Natural killer cell treated with Interleukin-12 subunit alpha and Interleukin-12 subunit beta and Interleukin-15 and Interleukin-18, amount 100 ng/mL, for 72 hours (primary cell): ENCODE measurements at regions not wholly inside any gene's neighbourhood (a gene's known extent, or its start where the extent isn't known, plus 50 kb on each side); places are given as distances from the start of the nearest gene placed in this dataset.

Source experiments
- ATAC-seq, 2 donors: fragments of 150-1000 bp; cut with Tn5 transposase in 1 of 2; sonication (Bioruptor Pico), chemical (Tn5 transposase) in 1 of 2; 2 replicates each; pipeline ENCODE4 v1.10.0; 2021
- DNase-seq: peaks from one replicate; pipeline ENCODE4 v3.0.0; 2022; ENCODE audit warnings: low spot score
- H3K27ac Mint-ChIP-seq, 2 donors: 1 replicate in 1 of 2; 2 replicates in 1 of 2; pipeline ENCODE4 v1.8.0; 2022; ENCODE audit warnings: mixed read lengths in 2 of 2, mild to moderate bottlenecking in 1 of 2, moderate library complexity in 1 of 2
- H3K27me3 Mint-ChIP-seq, 2 donors: 1 replicate in 1 of 2; 2 replicates in 1 of 2; pipeline ENCODE4 v1.8.0; 2022; ENCODE audit warnings: mixed read lengths in 2 of 2
- H3K36me3 Mint-ChIP-seq: one replicate; pipeline ENCODE4 v1.8.0; 2022; ENCODE audit warnings: mixed read lengths
- H3K4me1 Mint-ChIP-seq, 2 donors: 1 replicate in 1 of 2; 2 replicates in 1 of 2; pipeline ENCODE4 v1.8.0; 2022; ENCODE audit warnings: low read depth in 2 of 2, mixed read lengths in 2 of 2, mild to moderate bottlenecking in 1 of 2
- H3K4me3 Mint-ChIP-seq: one replicate; pipeline ENCODE4 v1.8.0; 2022; ENCODE audit warnings: mixed read lengths
- H3K9me3 Mint-ChIP-seq: 2 replicates; pipeline ENCODE4 v1.8.0; 2022; ENCODE audit warnings: mixed read lengths

DNA sequence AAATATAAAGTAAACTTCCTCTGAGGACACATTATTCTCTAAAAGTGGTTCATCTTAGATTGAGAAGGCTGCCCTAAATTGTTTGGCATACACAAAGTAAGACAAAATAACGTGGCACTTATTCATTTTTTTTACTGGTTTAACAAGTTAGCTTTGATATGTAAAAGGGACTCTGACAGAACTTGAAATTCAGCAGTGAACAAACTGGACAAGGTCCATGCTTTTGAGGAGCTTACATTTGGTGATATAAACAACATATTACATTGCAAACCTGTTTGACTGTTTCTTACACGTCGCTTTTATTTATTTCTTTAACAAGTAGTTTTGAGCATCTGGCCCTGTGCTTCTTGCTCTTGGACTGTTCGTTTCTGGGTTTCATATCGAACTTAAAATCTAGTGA is 253.1 kb upstream of the POM121L12 start:
- ATAC-seq = no peak
- peaks cover 7% of the 10 kb centered on the region for H3K36me3 Mint-ChIP-seq
- DNase-seq = no peak
- peaks cover 18% of the 10 kb centered on the region for H3K9me3 Mint-ChIP-seq
- H3K27me3 Mint-ChIP-seq = no peaks in the 10 kb centered on the region
- H3K4me3 Mint-ChIP-seq = no peak overlapping the region
- no peaks in the 10 kb centered on the region for H3K4me1 Mint-ChIP-seq
- H3K27ac Mint-ChIP-seq = no peak overlapping the region

DNA sequence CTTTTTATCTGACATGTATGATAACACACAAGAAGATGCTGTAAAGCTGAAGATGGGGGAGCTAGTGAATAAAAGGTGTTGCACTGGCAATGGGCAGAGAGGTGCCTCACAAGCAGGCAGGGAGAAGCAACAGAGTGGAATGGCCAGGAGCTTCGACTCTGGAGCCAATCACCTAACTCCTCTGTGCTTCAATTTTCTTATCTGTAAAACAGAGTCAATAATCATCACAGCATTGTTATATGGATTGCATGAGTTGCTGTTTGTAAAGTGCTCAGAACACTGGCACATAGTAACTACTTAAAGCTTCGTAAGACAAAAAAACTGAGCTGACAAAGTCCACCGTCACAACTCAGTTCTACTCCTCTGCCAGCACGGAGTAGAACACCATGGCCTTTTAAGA is 254.2 kb upstream of the POM121L12 start:
- Mint-ChIP-seq H3K4me3 (no peak overlapping the region), H3K36me3 (peaks cover 14% of the 10 kb centered on the region), H3K27me3 (no peaks in the 10 kb centered on the region), H3K4me1 (no peaks in the 10 kb centered on the region), H3K27ac (no peak overlapping the region), H3K9me3 (peaks cover 22% of the 10 kb centered on the region)
- DNase-seq (no peak), ATAC-seq (no peak)

DNA sequence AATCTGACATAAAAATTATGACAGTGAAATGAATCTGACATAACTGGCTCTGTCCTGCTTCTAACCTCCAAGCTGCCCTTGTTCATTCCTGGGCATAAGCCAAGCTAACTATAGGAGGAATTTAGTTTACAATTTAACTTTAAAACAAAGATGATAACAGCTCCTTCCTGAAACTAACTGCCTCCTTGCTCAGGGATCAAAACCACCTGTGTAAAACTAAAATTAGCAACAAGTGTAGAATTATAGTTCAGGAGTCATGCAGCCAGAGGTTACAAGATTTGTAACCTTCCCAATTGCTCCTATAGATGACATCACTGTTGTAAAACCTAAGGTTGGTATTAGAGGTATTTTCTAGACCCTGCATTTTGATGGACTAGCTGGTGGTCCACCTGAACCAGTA is 256.4 kb upstream of the POM121L12 start:
- no peak overlapping the region for H3K27ac Mint-ChIP-seq
- H3K27me3 Mint-ChIP-seq = no peaks in the 10 kb centered on the region
- H3K9me3 Mint-ChIP-seq = peaks cover 15% of the 10 kb centered on the region
- H3K36me3 Mint-ChIP-seq = peaks cover 14% of the 10 kb centered on the region
- DNase-seq (no peak), ATAC-seq (no peak)
- H3K4me3 Mint-ChIP-seq = no peak overlapping the region
- H3K4me1 Mint-ChIP-seq = no peaks in the 10 kb centered on the region

DNA sequence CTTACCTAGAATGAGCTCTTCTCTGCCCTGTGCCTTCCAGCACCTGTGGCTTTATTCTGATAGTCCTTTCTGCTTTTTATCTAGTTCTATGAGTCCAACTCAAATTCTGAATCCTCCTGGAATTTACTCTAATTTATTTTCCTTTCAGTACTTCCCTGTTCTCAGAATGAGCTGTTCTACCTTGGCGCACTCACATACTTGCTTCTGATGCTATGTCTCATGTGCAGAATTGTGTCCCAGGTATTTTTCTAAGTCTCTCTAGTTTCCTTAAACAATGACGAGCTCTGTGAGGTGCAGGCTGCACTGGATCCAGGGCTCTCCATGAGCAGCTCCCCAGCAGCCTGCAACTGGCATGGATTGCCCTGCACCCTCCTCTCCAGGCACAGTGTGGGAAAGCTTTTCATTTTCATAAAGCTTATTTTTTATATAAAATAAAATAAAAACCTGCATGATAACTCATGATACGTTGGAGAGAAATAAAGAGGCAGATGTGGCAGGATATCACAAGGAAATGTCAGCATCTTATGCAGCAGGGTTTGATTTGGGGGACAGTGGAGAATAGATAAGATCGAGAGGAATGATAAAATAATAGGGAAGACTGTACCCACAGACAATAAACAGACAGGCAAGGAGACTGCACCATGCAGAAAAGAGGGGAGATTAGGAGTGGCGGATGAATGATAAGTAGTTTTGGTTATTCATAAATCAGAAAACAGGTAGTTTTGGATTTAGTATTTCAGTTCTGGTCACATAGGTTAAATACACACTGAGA is 258.2 kb upstream of the POM121L12 start:
- Mint-ChIP-seq H3K27me3 (no peaks in the 10 kb centered on the region), H3K4me3 (no peak overlapping the region), H3K4me1 (no peaks in the 10 kb centered on the region), H3K9me3 (peaks cover 14% of the 10 kb centered on the region), H3K36me3 (peaks cover 14% of the 10 kb centered on the region), H3K27ac (no peak overlapping the region)
- ATAC-seq = no peak
- DNase-seq = no peak

DNA sequence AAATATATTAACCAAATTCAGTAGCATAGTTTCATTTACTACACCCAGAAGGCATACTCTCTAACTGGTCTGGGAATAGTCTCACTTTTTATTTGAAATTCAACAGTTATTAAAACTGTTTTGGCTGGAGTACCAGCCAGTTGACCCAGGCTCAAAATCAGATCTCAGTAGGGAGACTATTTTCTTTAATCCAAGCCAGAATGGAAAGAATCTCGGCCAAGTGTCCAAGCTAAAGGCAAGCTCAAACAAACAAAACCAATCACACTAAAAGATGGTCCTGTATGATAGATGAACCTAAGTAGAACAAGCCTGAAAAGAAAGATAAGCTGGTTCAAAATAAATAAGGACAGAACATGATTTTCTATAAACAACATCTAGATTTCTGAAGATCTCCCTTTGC is 259.6 kb upstream of the POM121L12 start:
- no peak for ATAC-seq
- Mint-ChIP-seq H3K27me3 (no peaks in the 10 kb centered on the region), H3K36me3 (peaks cover 18% of the 10 kb centered on the region), H3K4me1 (no peaks in the 10 kb centered on the region), H3K27ac (no peak overlapping the region), H3K9me3 (peaks cover 21% of the 10 kb centered on the region), H3K4me3 (no peak overlapping the region)
- DNase-seq = no peak

DNA sequence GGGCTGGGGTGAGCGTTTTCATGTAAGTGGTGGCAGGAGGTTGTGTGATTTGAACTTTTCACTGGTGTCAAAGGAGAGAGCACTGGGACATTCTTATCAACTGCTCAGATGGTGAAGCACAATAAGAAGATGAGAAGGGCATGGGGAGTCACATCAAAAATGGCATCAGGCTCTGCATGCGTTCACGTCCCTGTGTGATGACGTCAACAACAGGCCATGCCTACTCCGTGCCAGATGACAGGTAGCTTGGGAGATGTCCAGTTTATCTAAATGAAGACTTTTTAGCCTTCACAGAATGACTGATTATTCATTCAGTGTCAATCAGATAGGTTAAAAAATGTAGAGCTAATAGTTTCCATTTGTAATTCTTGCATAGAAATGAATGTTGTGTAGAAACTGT is 264.3 kb upstream of the POM121L12 start:
- H3K27me3 Mint-ChIP-seq = no peaks in the 10 kb centered on the region
- no peak for ATAC-seq
- peaks cover 8% of the 10 kb centered on the region for H3K9me3 Mint-ChIP-seq

DNA sequence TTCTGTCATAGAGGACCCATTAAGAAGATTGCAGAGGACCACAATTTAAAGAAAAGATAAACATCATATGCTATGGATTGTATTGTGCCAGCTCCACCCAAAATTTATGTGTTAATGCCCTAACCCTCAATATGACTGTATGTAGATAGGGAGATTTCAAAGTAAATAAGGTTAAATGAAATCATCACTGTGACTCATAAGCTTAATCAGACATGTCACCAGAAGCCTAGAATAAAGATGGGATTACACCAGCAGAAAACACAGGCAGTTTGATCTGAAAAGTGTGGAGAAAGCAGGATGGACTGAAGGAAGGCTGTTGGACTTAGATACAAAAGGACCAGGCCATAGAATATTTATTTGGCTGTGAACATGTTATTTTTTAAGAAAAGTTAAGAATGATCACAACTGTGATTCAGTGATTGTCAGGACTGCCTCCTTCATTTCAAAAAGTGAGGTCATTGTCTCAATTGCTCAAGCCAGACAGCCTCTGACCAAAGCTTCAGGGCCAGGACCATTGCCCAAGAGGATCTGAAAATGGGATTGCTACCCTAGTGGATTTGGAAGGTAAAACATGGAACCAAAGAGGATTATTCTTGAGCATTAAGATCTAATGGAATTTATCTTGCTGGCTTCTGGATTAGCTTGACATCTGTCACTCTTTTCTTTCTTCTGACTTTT is 270.8 kb upstream of the POM121L12 start:
- no peaks in the 10 kb centered on the region for H3K27me3 Mint-ChIP-seq
- peaks cover 13% of the 10 kb centered on the region for H3K9me3 Mint-ChIP-seq
- H3K4me3 Mint-ChIP-seq = no peak overlapping the region
- DNase-seq = no peak
- no peaks in the 10 kb centered on the region for H3K4me1 Mint-ChIP-seq
- H3K36me3 Mint-ChIP-seq = no peaks in the 10 kb centered on the region
- ATAC-seq = no peak
- H3K27ac Mint-ChIP-seq = no peak overlapping the region

More for the DNA sequence above, 264.3 kb upstream of the POM121L12 start:
- no peak overlapping the region for H3K27ac Mint-ChIP-seq
- no peaks in the 10 kb centered on the region for H3K4me1 Mint-ChIP-seq
- DNase-seq = no peak
- H3K36me3 Mint-ChIP-seq = peaks cover 6% of the 10 kb centered on the region
- H3K4me3 Mint-ChIP-seq = no peak overlapping the region

DNA sequence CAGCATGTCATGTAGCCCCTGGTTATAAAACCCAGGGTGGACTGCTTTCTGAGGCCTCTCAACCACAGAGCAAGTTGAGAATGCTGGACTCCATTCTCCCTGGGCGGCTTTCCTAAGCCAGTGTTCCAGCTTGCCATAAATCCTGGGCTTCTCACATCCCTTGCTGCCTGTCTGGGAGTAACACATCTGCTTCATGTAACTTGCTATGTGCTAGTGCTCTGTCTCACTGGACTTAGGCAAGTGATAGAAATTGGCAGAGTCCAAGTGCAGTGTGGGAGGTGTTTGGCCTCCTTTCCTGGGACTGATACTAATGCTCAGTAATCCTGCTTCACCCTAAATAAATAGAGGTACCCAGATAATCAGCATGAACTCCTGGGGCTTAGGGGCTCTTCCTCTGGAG is 277.1 kb upstream of the POM121L12 start:
- no peak overlapping the region for H3K4me3 Mint-ChIP-seq
- ATAC-seq (no peak), DNase-seq (no peak)
- H3K36me3 Mint-ChIP-seq = no peaks in the 10 kb centered on the region
- H3K9me3 Mint-ChIP-seq = peaks cover 11% of the 10 kb centered on the region
- no peaks in the 10 kb centered on the region for H3K4me1 Mint-ChIP-seq
- no peak overlapping the region for H3K27ac Mint-ChIP-seq
- no peaks in the 10 kb centered on the region for H3K27me3 Mint-ChIP-seq

DNA sequence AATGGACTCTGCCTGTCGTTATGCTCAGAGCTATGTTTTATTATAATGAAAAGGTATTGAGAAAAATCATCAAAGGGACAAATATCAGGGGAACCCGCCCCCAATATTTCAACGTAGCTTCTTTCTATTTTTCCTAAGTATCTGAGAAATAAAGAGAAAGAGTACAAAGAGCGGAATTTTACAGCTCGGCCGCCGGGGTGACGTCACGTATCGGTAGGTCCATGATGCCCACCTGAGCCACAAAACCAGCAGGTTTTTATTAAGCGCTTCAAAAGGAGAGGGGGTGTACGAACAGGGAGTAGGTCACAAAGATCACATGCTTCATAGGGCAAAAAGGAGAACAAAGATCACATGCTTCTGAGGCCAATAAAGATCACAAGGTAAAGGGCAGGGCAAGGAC is 281.6 kb upstream of the POM121L12 start:
- Mint-ChIP-seq H3K9me3 (peaks cover 2% of the 10 kb centered on the region), H3K27ac (no peak overlapping the region), H3K4me3 (no peak overlapping the region), H3K36me3 (no peaks in the 10 kb centered on the region), H3K4me1 (no peaks in the 10 kb centered on the region), H3K27me3 (no peaks in the 10 kb centered on the region)
- ATAC-seq (no peak), DNase-seq (no peak)

DNA sequence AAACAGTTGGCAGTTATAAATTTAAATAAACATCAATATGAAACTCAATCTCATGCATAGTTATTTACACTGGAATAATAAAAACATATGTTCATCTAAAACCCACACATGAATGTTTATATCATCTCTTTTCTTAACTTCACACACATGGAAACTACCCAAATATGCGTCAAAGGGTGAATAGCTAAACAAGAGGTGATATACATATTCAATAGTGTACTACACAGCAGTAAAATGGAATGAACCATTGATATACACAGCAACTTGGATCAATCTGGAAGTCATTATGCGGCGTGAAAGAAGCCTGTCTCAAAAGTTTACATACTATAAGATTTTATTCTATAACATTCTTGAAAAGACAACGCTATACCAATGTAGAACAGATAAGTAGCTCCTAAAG is 282.5 kb upstream of the POM121L12 start:
- no peak for DNase-seq
- Mint-ChIP-seq H3K27ac (no peak overlapping the region), H3K4me1 (no peaks in the 10 kb centered on the region), H3K36me3 (no peaks in the 10 kb centered on the region), H3K4me3 (no peak overlapping the region), H3K9me3 (peaks cover 3% of the 10 kb centered on the region), H3K27me3 (no peaks in the 10 kb centered on the region)
- no peak for ATAC-seq

DNA sequence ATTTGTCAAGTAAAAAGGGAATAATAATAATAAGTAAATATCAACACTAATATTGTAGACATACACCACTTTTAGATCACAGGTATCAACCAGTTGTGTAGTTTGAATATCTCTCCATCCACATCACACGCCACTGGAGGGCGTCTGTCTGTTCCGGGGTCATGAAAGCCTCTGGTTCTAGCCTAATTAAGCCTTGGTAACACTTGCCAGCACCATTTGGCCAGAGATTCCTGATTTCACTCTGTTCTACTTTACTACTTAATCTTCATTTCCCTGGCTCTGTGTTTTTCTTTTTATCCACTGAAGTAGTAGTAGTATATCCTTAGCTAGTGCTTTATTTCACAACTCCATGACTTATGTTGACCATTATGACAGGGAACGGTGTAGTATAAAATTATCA is 285.6 kb upstream of the POM121L12 start:
- Mint-ChIP-seq H3K27ac (no peak overlapping the region), H3K4me1 (no peaks in the 10 kb centered on the region), H3K4me3 (no peak overlapping the region), H3K9me3 (peaks cover 9% of the 10 kb centered on the region), H3K36me3 (peaks cover 1% of the 10 kb centered on the region), H3K27me3 (no peaks in the 10 kb centered on the region)
- ATAC-seq (no peak), DNase-seq (no peak)

DNA sequence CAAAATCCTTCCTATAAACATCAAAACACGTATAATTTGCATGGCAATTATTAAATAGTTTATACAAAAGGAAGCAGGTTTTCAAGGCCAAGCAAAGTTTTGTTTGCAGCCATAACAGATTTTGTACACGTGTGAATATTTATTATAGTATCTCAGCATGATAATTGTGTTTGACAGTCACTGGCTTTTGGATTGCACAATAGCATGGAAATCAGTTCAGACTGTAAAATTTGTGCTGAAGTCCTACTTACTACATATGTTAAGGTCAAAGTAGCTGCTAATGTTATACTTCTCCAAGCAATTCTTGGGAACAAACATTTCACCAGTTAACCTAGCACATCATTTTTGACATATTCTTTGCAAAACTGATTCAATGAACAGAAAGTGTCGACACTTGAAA is 287.6 kb upstream of the POM121L12 start:
- no peak overlapping the region for H3K27ac Mint-ChIP-seq
- no peak for DNase-seq
- no peak for ATAC-seq
- H3K9me3 Mint-ChIP-seq = peaks cover 20% of the 10 kb centered on the region
- H3K36me3 Mint-ChIP-seq = peaks cover 15% of the 10 kb centered on the region
- no peak overlapping the region for H3K4me3 Mint-ChIP-seq
- H3K27me3 Mint-ChIP-seq = no peaks in the 10 kb centered on the region
- H3K4me1 Mint-ChIP-seq = no peaks in the 10 kb centered on the region

DNA sequence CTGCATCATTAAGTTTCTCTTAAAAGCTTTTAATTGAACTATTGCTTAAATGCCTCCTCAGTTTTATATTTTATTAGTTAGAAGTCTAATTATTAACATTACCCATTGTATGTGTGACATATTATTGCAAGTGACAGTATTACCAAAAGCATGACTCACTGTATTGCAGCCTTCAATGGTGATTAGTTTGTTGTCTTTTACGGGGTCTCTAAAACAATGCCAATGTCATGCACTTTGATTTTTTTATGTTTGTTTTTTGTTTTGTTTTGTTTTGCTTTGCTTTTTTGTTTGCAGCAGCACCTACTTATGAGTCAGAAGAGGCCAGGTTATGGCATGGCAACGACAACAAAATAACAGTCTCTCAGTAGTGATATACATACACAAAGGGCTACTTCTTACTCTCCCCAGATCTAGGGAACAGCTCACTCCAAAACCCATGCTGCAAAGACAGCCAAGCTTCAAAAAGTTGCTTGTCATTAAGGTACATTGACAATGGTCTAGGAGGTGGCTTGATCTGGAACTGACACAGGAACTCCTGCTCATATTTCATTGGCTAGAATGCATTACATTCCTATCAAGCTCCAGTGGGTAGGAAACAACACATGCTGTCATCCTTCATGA is 293.7 kb upstream of the POM121L12 start:
- Mint-ChIP-seq H3K36me3 (peaks cover 15% of the 10 kb centered on the region), H3K27me3 (no peaks in the 10 kb centered on the region)

DNA sequence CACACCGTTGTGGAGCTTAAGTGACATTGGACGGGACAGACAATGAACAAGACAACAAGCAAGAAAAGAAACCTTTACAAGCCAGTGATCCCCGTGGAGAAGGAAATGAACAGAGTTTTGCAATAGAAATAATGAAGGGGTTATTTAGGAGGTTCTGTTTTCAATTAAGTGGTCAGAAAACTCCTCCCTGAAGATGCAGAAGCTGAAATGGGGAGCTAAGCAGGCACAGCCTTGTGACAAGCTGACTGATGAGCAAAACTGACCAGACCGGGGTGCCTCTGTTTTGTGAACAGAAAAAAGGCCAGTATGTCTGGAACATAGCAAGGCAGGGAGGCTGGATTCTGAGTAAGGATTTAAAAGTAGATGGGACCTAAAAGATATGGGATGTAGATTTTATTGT is 299.8 kb upstream of the POM121L12 start:
- no peaks in the 10 kb centered on the region for H3K27me3 Mint-ChIP-seq

More for the DNA sequence above, 293.7 kb upstream of the POM121L12 start:
- Mint-ChIP-seq H3K4me1 (no peaks in the 10 kb centered on the region), H3K9me3 (peaks cover 15% of the 10 kb centered on the region), H3K27ac (no peak overlapping the region), H3K4me3 (no peak overlapping the region)
- ATAC-seq (no peak), DNase-seq (no peak)

More for the DNA sequence above, 299.8 kb upstream of the POM121L12 start:
- H3K4me3 Mint-ChIP-seq = no peak overlapping the region
- H3K4me1 Mint-ChIP-seq = no peaks in the 10 kb centered on the region
- ATAC-seq = no peak
- H3K36me3 Mint-ChIP-seq = peaks cover 14% of the 10 kb centered on the region
- DNase-seq = no peak
- H3K9me3 Mint-ChIP-seq = peaks cover 10% of the 10 kb centered on the region
- no peak overlapping the region for H3K27ac Mint-ChIP-seq
